ENCODE measurements at regions not wholly inside any gene's neighbourhood (a gene's known extent, or its start where the extent isn't known, plus 50 kb on each side); places are given as distances from the start of the nearest gene placed in this dataset.

DNA sequence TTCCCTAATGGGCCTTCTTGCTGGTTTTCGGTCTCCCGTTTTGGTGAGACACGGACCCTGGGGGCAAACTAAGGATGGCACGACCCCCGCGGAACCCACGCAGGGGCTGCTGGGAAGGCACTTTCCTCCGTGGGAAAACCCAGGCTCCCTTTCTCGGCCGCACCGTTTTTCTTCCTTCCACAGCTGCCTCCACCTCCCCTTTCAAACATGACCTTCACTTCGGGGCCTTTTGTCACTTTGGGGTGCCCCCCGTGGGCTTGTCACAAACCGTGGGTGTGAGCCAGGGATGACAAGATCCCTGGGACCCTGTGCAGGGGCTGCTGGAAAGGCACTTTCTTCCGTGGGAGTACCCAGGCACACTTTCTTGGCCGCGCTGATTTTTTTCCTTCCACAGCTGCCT lies 268.7 kb downstream of the ALG10 start:
- no peak for DNase-seq (ENCODE audit: low spot score)

DNA sequence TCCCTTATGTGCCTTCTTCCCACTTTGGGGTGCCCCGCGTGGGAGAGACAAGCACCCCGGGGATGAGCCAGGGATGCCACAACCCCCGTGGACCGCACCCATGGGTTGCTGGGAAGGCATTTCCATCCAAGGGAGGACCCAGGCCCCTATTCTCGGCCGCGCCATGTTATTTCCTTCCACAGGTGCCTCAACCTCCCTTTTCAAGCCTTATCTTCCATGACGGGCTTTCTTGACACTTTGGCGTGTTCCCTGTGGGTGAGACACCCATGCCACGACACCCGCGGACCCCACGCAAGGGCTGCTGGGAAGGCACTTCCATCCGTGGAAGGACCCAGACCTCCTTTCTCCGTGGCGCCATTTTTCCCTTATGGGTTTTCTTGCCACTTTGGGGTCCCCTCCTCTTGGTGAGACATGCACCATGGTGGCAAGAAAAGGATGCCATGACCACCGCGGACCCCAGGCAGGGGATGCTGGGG lies 269.2 kb downstream of the ALG10 start:
- no peak for DNase-seq (ENCODE audit: low spot score)

DNA sequence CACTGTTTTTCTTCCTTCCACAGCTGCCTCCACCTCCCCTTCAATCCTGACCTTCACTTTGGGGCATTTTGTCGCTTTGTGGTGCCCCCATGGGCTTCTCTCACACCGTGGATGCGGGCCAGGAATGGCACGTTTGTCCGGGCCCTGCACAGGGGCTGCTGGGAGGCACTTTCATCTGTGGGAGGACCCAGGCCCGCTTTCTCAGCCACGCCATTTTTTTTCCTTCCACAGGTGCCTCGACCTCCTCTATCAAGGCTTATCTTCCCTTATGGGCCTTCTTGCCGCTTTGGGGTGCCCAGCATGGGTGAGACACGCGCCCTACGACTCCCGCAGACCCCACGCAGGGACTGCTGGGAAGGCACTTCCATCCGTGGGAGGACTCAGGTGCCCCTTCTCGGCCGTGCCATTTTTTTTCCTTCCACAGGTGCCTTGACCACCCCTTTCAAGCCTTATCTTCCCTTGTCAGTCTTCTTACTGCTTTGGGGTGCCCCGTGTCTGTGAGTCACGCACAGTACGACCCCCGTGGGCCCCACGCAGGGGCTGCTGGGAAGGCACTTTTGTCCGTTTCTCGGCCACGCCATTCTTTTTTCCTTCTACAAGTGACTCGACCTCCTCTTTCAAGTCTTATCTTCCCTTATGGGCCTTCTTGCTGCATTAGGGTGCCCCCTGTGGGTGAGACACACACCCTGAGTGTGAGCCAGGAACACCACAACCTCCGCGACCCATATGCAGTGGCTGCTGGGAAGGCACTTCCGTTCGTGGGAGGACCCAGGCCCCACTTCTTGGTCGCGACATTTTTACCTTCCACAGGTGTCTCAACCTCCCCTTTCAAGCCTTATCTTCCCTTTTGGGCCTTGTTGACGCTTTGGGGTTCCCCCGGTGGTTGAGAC lies 270.7 kb downstream of the ALG10 start:
- no peak for DNase-seq (ENCODE audit: low spot score)

DNA sequence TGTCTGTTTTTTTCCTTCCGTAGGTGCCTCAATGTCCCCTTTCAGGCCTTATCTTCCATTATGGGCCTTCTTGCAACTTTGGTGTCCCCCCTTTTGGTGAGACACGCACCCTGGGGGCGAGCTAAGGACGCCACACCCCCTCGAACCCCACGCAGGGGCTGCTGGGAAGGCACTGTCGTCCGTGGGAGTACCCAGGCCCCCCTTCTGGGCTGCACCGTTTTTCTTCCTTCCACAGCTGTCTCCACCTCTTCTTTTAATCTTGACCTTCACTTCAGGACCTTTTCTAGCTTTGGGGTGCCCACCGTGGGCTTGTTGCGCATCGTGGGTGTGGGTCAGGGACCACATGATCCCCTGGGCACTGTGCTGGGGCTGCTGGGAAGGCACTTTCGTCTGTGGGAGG lies 271.8 kb downstream of the ALG10 start:
- no peak for DNase-seq (ENCODE audit: low spot score)

DNA sequence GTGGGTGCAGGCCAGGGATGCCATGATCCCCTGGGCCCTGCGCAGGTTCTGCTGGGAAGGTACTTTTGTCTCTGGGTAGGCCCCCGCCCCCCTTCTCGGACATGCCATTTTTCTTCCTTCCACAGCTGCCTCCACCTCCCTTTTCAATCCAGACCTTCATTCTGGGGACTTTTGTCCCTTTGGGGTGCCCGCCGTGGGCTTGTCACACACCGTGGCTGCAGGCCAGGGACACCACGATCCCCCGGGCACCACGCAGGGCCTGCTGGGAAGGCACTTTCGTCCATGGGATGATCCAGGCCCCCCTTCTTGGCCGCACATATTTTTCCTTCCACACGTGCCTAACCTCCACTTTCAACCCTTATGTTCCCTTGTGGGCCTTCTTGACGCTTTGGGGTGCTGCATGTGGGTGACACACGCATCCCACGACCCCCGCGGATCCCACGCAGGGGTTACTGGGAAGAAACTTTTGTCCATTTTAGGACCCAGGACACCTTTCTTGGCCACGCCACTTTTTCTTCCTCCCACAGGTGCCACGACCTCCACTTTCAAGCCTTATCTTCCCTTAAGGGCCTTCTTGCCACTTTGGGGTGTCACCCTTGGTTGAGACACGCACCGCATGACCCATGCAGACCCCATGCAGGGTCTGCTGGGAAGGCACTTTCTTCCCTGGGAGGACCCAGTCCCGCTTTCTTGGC lies 272.5 kb downstream of the ALG10 start:
- no peak for DNase-seq (ENCODE audit: low spot score)

DNA sequence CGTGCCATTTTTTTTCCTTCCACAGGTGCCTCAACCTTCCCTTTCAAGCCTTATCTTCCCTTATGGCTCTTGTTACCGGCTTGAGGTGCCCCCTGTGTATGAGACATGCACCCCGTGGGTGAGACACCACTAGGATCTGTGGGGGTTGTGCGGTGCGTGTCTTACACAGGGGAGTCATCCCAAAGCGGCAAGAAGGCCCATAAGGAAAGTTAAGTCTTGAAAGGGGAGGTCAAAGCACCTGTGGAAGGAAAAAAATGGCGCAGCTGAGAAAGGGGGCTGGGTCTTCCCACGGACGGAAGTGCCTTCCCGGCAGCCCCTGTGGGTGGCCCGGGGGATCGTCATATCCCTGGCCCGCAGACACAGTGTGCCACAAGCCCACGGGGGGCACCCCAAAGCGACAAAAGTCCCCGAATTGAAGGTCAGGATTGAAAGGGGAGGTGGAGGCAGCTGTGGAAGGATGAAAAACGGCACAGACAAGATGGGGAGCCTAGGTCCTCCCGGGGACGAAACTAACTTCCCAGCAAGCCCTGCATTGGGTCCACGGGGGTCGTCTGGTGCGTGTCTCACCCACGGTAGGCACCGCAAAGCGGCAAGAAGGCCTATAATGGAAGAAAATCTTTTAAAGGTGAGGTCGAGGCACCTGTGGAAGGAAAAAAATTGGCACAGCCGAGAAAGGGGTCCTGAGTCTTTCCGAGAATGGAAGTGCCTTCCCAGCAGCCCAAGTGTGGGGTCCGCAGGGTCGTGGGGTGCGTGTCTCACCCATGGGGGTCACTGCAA lies 273.3 kb downstream of the ALG10 start:
- no peak for DNase-seq (ENCODE audit: low spot score)

DNA sequence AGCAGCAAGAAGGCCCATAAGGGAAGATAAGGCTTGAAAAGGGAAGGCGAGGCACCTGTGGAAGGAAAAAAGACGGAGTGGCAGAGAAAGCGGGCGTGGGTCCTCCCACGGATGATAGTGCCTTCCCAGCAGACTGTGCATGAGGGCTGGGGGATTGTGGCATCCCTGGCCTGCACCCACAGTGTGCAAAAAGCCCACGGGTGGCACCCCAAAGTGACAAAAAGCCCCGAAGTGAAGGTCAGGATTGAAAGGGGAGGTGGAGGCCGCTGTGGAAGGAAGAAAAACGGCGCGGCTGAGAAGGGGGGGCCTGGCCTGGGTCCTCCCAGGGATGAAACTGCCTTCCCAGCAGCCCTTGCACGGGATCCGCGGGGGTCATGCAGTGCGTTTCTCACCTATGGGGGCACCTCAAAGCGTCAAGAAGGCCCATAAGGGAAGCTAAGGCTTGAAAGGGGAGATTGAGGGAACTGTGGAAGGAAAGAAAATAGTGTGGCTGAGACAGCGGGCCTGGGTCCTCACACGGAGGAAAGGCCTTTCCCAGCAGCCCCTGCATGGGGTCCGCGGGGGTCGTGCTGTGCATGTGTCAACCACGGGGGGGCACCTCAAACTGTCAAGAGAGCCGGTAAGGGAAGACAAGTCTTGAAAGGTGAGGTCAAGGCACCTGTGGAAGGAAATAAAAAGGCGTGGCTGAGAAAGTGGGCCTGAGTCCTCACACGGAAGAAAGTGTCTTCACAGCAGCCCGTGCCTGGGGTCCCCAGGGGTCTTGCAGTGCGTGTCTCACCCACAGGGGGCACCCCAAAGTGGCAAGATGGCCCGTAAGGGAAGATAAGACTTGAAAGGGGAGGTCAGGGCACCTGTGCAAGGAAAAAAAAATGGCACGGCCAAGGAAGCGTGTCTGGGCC lies 274.1 kb downstream of the ALG10 start:
- DNase-seq (ENCODE audit: low spot score) = no peak

DNA sequence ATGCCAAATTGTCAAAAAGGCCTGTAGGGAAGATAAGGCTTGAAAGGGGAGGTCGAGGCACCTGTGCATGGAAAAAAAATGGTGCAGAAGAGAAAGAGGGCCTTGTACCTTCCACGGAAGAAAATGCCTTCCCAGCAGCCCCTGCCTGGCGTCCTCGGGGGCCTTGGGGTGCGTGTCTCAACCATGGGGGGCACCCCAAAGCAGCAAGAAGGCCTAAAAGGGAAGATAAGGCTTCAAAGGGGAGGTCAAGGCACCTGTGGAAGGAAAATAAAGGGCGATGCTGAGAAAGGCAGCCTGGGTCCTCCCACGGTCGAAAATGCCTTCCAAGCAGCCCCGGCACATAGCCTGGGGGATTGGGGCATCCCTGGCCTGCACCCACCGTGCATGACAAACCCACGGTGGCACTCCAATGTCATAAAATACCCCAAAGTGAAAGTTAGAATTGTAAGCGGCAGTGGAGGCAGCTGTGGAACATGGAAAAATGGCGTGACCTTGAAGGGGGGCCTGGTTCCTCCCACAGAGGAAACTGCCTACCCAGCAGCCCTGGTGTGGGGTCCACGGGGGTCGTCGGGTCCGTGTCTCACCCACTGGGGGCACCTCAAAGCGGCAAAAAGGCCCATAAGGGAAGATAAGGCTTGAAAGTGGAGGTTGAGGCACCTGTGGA lies 275.0 kb downstream of the ALG10 start:
- DNase-seq (ENCODE audit: low spot score) = no peak

DNA sequence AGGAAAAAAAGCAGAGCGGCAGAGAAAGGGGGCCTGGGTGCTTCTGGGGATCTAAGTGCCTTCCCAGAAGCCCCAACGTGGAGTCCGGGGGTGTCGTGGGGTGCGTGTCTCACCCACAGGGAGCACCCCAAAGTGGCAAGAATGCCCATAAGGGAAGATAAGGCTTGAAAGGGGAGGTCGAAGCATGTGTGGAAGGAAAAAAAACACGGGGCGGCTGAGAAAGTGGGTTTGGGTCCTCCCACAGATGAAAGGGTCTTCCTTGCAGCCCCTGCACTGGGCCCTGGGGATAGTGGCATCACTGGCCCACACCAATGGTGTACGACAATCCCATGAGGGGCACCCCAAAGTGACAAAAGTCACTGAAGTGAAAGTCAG lies 275.5 kb downstream of the ALG10 start:
- no peak for DNase-seq (ENCODE audit: low spot score)

DNA sequence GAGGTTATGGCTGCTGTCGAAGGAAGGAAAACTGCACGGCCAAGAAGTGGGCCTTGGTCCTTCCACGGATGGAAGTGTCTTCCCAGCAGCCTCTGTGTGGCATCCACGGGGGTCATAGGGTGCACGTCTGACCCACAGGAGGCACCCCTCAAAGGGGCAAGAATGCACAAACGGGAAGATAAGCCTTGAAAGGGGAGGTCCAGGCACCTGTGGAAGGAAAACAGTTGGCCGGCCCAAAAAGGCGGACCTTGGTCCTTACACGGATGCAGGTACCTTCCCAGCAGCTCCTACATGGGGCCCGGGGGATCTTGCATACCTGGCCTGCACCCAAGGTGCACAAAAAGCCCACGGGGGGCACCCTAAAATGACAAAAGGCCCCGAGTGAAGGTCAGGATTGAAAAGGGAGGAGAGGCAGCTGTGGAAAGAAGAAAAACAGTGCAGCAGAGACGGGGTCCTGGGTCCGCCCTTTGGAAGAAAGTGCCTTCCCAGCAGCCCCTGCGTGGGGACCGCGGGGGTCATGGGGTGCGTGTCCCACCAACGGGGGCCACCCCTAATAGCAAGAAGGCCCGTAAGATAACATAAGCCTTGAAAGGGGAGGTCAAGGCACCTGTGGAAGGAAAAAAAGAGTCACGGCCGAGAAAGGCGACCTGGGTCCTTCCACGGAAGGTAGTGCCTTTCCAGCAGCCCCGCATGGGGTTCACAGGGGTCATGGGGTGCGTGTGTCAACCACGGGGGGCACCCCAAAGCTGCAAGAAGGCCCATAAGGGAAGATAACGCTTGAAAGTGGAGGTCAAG lies 276.1 kb downstream of the ALG10 start:
- DNase-seq (ENCODE audit: low spot score) = no peak

DNA sequence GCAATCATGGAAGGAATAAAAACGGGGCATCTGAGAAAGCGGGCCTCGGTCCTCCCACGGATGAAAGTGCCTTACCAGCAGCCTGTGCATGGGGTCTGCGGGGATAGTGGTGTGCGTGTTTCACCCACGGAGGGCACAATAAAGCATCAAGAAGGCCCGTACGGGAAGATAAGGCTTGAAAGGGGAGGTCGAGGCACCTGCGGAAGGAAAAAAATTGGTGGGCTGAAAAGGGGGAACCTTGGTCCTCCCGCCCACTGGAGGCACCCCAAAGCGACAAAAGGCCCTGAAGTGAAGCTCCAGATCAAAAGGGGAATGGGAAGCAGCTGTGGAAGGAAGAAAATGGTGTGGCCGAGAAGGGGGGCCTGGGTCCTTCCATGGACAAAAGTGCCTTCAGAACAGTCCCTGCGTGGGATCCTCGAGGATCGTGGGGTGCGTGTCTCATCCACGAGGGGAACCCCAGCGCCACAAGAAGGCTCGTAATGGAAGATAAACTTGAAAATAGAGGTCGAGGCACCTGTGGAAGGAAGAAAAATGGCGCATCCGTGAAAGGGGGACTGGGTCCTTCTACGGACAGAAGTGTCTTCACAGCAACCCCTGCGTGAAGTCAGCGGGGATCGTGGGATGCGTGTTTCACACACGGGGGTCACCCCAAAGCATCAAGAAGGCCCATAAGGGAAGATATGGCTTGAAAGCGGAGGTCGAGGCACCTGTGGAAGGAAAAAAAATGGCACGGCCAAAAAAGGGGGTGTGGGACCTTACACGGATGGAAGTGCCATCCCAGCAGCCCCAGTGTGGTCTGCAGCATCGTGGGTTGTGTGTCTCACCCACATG lies 276.9 kb downstream of the ALG10 start:
- DNase-seq (ENCODE audit: low spot score) = no peak

DNA sequence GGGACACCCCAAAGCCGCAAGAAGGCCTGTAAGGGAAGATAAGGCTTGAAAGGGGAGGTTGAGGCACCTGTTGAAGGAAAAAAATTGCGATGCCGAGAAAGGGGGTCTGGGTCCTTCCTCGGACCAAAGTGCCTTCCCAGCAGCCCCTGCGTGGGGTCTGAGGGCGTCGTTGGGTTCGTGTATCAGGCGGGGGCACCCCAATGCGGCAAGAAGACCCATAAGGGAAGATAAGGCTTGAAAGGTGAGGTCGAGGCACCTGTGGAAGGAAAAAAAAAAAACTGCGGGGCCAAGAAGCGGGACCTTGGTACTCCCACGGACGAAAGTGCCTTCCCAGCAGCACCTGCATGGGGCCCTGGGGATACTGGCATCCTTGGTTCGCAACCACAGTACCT lies 277.5 kb downstream of the ALG10 start:
- DNase-seq (ENCODE audit: low spot score) = no peak

DNA sequence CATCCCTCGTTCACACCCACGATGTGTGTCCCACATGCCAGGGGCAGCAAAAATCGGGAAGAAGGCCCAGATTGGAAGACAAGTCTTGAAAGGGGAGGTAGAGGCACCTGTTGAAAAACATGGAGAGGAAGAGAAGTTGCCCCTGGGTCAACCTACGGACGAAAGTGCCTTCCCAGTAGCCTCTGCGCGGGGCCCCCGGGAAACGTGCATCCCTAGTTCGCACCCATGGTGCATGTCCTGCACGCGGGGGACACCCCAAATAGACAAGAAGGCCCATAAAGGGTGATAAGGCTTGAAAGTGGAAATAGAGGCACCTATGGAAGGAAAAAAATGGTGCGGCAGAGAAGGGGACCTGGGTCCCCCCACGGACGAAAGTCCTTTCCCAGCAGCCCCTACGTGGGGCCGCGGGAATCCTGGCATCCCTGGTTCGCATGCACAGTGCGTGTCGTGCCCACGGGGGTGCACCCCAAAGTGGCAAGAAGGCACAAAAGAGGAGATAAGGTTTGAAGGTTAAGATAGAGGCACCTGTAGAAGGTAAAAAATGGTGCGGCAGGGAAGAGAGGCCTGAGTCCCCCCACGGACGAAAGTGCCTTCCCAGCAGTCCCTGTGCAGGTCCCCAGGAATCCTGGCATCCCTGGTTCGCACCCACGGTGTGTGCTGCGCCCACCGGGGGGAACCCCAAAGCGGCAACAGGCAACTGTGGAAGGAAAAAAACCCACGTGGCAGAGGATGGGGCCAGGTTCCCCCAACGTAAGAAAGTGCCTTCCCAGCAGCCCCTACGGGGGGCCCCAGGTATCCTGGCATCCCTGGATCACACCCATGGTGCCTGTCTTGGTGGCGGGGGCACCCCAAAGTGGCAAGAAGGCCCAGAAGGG lies 278.3 kb downstream of the ALG10 start:
- no peak for DNase-seq (ENCODE audit: low spot score)

DNA sequence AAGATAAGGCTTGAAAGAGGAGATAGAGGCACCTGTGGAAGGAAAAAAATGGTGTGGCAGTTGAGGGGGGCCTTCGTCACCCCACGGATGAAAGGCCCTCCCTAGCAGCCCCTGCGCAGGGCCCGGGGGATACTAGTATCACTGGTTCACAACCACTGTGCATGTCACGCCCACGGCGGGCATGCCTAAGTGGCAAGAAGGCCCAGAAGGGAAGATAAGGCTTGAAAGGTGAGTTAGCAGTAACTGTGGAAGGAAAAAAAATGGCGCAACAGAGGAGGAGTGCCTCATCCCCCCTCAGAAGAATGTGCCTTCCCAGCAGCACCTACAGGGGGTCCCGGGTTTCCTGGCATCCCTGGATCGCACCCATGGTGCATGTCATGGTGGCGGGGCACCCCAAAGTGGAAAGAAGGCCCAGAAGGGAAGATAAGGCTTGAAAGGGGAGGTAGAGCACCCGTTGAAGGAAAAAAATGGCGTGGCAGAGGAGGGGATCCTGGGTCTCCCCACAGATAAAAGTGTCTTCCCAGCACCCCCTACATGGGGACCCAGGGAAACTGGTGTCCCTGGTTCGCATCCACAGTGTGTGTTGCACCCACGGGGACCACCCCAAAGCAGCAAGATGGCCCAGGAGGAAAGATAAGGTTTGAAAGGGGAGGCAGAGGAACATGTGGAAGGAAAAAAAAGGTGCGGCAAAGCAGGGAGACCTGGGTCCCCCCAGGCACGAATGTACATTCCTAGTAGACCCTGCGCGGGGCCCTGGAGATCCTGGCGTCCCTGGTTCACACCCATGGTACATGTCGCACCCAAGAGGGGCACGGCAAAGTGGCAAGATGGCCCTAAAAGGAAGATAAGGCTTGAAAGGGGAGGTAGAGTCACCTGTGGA lies 279.2 kb downstream of the ALG10 start:
- no peak for DNase-seq (ENCODE audit: low spot score)

DNA sequence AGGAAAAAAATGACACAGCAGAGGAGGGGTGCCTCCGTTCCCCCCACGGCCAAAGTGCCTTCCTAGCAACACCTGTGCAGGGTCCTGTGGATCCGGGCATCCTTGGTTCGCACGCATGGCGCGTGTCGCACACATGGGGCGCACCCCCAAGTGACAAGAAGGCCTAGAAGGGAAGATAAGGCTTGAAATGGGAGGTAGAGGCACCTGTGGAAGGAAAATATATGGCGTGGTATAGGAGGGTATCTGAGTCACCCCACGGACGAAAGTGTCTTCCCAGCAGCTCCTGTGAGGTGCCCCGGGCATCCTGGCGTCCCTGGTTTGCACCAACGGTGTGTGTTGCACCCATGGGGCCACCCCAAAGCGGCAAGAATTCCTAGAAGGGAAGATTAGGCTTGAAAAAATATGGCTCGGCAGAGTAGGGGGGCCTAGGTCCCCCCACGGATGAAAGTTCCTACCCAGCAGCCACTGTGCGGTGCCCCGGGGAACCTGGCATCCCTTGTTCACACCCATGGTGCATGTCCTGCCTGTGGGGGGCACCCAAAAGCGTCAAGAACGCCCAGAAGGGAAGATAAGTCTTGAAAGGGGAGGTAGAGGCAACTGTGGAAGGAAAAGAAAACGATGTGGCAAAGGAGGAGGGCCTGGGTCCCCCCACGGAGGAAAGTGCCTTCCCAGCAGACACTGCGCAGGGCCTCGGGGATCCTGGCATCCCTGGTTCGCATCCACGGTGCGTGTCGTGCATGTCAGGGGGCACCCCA lies 280.0 kb downstream of the ALG10 start:
- DNase-seq (ENCODE audit: low spot score) = no peak

DNA sequence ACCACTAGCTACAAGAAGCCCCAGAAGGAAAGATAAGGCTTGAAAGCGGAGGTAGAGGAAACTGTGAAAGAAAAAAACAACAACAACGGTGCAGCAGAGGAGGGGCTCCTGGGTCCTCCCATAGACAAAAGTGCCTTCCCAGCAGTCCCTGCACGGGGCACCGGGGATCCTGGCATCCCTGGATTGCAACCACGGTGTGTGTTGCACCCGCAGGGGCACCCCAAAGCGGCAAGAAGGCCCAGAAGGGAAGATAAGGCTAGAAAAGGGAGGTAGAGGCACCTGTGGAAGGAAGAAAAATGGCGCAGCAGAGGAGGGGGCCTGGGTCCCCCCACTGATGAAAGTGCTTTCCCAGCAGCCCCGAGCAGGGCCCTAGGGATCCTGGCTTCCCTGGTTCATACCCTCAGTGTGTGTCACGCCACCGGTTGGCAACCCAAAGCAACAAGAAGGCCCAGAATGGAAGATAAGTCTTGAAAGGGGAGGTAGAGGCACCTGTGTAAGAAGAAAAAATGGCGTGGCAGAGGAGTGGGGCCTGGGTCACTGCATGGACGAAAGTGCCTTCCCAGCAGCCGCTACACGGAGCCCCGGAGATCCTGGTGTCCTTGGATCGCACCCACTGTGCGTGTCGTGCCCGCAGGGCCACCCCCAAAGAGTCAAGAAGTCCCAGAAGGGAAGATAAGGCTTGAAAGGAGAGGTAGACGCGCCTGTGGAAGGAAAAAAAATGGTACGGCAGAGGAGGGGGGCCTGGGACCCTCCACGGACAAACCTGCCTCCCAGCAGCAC lies 281.0 kb downstream of the ALG10 start:
- no peak for DNase-seq (ENCODE audit: low spot score)

Data from hematopoietic multipotent progenitor cell treated with erythropoietin and hydrocortisone succinate and interleukin-3 and kit ligand, for 15 days (in vitro differentiated cells).